Kidney tubule cell (primary cell): ENCODE measurements at regions not wholly inside any gene's neighbourhood (a gene's known extent, or its start where the extent isn't known, plus 50 kb on each side); places are given as distances from the start of the nearest gene placed in this dataset.
A peak's percentile ranks its signal among the peaks of the same experiment; 100 is the strongest.
"Not testable (repeated sequence)": the region's sequence is repeated elsewhere in the genome, so short reads cannot be mapped to it uniquely, and the experiment has no call there.

Experiments
- DNase-seq: peaks from one replicate; pipeline ENCODE4 v3.0.0-alpha.2; 2018; ENCODE audit warnings: low spot score

DNA sequence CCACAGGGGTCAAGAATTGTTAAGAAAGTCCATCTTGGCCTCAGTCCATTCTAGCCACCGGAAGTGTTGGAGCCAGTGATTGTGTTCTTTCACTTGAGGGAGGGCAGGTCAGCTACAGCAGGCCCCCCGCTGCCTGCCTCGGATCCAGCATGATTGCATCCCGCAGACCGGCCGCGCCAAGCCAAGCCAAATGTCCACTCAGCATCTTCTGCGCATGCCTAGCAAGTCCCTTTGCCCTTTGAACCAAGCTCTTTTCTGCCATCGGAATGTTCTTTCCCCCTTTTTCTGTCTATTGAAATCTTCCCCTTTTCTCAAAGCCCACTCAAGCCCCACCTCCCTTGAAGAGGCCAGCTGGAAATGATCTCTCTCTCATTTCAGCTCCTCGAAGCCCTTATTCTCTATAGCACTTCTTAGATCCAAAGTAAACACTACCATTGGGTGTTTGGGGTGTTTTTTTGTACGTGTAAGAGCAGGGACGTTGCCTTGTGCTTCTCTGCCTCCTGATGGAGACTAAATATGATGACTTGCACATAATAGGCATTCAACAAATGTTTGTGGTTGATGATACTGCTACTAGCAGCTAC, 147.8 kb upstream of the BCOR start:
- DNase-seq, result no peak

DNA sequence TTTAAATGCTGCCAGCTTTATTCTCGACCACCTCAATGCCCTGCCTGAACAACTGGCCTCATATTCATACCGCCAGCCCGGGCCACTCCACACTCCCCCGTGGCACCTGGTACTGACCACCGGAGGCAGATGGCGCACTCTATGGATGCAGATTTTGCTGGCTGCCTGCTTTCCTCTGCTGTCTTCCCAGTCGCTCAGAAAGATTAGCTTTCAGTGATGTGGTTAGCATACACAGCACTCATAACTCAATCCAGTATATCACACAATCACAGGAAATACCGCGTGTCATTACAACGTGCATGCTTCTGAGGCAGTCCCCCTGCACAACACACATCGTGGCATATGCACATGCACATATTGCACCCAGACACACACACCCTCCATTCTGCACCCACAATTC, 147.2 kb upstream of the BCOR start:
- DNase-seq, result no peak

DNA sequence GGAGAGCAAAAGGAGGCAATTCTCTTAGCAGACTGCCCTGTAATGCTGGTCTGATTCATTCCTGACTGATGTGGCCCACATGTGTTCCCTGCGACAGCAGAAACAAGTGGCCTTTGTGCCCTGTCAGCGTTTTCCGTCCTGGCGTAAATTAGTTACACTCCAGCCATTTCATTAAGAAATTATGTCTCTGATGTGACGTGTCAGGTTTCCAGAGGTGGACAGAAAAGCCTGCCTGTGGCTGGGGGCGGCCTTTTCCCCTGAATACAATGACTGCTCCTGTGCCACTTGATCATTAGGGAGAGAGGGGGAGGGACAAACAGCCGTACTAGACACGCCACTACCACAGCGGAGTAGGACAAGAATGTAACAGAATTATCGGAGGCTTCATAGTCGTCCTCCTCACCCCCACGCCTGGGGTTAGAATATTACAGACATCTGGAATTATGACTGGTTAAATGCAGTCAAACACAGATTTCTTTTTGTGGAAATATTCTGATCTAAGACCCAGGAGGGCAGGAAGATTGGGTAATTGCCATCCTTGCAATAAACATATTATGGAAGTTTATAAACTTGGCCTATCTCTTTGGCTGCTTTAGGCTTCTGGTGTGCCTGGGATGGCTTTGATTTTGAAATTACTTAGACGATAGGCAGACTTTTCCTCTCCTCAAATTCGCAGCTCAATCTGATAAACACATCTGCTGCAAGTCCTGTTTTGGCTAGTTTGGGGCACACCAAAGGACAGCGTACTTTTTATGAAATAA, 146.2 kb upstream of the BCOR start:
- no peak for DNase-seq

DNA sequence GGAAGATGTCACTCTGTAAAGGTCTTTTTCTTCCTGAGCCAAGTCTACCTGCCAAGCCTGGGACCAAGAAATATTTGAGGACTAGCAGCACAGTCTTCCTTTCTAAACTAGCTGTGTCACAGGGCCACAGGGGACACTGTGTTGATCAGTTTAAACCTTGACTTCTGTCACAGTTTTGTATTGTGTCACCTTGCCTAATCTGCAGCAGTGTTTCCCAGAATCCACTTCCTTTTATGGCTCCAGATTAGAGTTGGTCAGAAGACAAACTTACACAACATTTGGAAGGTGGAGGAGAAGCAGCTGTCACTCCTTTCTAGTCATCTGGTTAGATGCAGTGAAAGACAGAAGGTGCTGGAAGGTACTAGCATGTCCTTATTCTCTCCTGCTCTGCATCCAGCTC, 143.1 kb upstream of the BCOR start:
- no peak for DNase-seq

DNA sequence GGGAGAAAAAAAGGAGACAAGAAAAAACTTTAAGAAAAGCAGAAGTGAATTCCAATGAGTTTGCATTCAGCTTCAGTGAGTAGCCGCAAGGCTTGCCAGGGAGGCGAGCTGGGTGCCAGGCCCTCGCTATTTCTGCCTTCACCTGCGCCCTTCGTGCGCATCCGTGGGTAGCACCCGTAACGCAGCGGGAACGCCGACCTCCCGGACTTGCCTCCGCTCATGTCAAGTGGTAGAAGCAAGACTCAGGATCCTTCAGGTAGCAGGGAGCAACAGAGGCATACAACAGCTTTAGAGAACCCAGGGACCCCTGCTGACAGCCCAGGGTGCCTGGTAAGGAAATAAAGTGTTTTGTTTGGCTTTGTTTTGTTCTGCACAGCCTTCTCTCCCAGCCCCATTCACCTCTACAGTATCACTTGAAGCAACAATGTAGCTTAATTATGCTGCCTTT, 140.0 kb upstream of the BCOR start:
- no peak for DNase-seq

DNA sequence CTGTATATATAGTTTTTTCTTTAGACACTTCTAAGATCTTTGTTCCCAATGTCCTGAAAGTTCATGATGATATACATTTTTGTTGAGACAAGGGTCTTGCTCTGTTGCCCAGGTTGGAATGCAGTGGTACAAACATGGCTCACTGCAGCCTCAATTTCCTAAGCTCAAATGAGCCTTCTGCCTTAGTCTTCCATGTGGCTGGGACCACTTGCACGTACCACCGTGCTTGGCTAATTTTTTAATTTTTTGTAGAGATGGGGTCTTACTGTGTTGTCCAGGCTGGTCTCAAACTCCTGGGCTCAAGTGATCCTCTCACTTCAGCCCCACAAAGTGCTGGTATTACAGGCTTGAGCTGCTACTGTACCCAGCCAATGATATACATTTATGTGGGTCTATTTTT, 132.9 kb upstream of the BCOR start:
- no peak for DNase-seq

DNA sequence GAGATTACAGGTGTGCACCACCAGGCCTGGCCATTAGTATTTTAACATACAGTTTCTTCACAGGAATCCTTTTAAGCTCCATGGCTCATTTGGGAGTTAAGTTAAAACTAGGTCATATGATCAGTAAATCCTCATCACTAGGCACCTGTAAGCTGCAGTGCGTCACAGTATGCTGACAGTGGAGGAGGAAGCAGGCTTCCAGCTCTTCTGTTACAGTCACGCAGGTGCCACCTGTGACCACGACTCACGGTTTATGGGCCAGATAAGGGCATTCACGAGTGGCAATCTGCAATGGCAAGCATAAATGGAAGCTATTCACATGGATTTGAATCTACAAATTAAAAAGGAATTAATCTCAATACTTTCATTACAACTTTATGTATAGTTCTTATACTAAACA, 129.4 kb upstream of the BCOR start:
- DNase-seq, result no peak

DNA sequence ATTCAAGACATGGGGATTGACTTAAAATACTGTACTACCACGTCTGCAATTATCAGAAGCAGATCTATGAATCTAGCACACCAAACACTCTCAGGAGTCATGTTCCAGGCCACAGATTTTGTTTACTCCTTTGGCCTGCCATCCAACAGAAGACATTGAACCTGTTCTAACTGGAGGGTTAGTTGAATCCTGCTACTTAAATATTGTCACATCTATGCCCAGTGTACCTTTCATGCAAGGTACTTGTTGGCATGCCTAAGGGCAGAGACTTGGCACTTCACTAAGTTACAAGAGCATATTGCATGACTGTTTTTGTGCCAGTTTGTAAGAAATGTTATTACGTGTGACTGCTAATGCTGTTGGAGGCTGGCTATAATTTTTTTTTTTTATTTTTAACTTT, 126.9 kb upstream of the BCOR start:
- no peak for DNase-seq

DNA sequence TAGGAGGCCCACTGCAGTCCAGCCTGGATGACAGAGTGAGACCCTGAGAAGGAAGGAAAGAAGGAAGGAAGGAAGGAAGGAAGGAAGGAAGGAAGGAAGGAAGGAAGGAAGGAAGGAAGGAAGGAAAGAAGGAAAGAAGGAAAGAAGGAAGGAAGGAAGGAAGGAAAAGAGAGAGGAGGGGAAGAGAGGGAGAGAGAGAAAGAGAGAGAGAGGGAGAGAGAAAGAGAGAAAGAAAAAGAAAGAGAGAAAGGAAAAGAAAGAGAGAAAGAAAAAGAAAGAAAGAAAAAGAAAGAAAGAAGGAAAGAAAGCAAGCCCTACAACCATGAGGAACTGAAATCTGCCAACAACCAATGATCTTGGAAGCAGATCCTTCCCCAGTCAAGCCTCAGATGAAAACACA, 124.9 kb upstream of the BCOR start:
- DNase-seq, result not testable (repeated sequence)

DNA sequence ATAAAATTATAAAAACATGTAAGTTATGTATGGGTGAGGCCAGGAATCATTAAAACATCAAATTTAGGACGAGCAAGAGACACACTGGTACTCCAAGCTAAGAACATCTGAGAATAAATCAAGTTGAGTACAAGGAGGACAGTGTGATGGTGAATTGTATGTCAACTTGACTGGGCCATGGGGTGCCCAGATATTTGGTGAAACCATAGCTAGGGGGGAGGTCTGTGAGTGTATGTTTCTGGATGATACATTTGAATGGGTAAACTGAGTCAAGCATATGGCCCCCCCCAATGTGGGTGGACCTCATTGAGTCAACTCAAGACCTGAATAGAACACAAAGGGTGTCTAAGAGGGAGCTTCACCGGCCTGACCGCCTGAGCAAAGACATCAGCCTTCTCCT, 115.3 kb upstream of the BCOR start:
- DNase-seq, result no peak

DNA sequence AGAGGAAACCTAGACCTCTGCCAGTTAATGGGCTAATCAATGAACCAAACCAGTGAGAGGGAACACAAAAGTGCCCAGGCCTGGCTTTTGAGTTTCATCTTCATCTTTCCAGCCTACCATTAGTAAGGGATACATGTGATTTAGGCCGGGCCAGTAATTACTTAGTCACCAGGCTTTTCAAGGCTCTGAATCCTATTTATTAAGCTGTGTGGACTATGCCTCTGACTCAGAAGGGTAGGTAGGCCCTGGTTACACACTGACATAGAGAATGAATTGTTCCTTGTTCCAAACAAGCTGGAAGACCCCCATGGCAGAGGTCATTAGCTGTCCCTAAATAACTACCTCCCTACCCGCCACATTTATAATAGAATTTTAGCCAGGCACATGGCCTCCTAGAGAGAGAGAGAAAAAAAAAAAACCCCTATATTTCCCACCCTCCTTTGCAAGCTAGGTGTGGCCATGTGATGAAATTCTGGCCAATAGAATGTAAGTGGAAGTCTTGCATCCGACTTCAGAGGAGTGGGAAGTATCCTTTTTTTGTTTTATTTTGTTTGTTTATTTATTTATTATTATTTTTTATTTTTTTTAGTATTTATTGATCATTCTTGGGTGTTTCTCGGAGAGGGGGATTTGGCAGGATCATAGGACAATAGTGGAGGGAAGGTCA, 112.3 kb upstream of the BCOR start:
- DNase-seq, result peak; percentile 72

DNA sequence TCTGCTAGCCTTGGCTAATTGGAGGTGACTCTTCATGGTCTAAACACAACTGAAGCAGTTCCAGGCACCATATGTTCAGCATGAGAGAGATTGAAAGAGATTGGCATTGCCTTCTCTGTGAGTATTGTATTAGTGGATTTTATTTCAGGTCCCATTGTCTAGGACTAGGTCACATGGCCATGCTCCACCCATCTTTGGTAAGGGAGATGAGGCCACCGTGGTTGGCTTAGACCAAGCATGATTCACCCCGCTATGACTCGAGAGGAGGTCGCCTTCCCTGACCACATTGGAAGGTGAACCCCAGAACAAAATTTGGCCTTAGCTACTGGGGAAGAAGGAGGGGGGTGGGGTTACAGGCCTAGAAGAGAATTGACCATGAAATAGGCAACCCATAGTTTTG, 109.9 kb upstream of the BCOR start:
- DNase-seq, result peak; percentile 59

DNA sequence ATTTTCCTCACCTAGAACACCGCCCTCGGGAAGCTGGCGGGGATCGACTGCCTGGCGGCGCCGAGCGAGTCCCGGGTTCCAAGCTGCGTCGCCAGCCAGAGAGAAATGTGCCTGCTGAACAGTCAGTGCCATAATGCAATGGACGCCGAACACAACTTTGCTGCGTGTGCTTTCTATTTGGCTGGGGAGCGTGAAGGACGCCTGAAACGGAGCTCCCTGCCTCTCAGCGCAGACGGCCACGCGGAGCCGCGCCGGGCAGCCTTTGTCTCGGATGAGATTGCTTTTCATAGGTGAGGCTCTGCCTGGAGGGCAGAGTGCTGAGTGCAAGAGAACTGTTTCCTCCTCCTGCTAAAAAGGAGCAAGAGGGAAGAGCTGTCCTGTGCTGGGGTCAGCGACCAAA, 107.7 kb upstream of the BCOR start:
- no peak for DNase-seq

DNA sequence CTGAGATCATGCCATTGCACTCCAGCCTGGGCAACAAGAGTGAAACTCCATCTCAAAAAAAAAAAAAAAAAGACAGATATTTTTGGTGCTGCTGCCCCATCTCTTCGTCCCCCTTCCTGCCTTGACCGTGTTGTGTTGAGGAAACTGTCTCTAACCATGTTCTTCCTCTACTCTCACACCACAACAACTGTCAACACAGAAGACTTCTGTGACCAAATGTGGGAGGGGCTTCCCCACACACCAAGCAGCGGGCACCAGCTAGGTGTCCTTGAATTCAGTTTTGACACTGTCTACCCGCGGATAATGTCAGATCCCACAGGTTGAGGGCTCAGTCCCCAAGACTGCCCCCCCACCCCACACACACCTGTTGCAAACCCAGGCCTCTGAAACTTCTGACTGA, 104.7 kb upstream of the BCOR start:
- DNase-seq, result no peak

DNA sequence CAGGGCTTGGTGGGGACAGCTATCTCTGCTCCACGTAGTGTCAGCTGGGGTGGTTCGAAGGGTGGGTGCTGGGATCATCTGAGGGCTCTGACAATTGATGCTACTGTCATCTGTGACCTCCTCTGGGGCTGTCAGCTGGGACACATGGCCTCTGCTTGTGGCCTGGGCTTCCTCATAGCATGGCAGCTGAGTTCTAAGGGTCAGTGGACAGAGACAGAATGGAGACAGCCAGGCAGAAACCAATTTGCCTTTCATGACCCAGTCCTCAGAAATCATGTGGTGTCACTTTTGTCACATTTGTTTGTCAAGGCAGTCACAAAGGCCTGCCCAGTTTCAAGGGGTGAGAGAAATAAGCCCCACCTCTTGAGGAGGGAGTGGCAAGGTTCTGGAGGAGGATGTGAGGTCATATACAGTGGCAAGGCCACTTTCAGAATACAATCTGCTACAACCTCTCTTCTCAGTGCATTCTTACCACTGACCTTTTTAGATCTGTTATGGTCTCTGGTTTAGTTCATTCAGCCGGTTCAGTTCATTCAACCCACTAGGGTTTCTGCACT, 103.6 kb upstream of the BCOR start:
- no peak for DNase-seq

DNA sequence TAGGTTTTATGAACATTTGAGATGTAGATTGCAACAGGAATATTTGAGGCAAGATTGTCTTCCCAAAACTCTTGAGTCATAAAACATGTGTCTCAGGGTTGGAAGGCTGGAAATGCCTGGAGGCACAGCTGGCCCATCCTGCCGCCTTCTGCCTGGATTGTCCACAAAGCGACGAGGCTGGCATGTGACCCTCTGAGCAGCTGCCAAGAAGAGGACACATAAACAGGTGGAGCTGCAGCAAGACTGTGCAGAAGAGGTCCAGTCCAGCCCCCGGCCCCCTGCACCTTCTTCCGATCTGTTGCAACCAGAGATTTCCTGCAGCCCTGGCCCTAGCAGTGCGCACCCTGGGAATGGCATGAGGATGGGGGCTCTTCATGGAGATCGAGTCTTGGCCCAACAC, 101.9 kb upstream of the BCOR start:
- no peak for DNase-seq

DNA sequence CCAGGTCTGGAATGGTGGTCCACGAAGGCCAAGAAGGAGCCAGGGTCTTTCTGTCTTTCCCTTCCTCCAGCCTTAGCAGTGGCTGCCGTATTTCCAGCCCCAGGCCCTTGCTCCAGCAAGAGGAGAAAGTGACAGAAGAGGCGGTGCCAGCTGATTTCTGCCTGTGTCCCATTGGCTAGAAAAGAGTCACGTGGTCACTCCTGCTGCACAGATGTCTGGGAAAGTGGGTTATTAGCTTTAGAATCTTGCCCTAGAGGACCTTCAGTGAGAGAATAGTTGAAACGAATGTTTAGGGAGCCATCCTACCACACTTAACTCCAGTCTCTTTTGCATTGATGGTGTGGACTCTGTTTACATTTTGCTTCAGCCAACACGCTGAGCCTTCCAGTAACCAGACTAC, 99.3 kb upstream of the BCOR start:
- no peak for DNase-seq

DNA sequence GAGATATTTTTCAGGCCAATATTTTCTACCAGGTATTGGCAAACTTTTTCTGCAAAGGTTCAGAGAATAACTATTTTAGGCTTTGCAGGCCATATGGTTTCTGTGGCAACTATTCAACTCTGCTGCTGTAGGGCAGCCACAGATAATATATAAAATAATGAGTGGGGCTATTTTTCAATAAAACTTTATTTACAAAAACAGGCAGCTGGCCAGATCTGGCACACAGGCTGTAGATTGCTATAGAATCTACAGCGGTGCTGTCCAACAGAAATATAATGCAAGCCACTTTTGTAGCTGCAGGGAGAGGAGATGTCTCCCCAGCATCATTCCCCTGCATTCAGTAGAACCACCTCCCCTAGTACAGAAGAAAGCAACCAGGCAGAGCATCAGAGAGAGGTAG, 97.6 kb upstream of the BCOR start:
- no peak for DNase-seq

DNA sequence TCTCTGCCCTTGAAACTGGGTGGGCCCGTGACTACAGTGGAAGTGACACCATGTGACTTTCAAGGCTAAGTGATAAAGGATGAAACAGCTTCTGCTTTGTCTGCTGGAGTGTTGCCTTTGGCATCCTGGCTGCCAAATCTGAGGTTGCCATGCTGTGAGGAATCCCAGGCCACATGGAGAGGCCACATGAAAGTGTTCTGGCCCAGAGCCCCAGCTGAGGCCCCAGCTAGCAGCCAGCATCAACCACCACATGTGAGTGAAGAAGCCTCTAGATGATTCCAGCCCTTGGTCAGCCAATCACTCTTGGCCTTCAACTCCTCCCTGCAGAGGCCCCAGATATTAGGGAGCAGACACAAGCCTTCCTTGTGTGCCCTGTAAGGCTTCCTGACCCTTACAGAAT, 94.4 kb upstream of the BCOR start:
- no peak for DNase-seq

DNA sequence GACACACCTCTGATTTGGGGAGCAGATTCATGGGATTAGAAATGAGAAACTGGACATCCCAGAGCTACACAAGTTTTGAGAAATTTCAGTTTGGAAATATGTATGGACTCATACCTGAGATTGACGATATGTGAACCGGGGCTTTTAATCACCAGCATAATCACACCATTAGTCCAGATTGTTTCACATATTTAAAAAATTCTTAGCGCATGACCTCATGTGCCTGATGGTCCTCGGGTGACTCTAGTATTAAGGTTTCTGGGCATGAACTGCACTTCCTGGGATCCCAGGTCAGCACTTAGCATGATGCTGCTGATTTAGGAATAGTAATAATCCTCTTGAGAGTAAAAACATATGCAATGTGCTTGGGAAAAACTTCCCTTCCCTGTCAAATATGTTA, 91.9 kb upstream of the BCOR start:
- DNase-seq, result peak; percentile 42

DNA sequence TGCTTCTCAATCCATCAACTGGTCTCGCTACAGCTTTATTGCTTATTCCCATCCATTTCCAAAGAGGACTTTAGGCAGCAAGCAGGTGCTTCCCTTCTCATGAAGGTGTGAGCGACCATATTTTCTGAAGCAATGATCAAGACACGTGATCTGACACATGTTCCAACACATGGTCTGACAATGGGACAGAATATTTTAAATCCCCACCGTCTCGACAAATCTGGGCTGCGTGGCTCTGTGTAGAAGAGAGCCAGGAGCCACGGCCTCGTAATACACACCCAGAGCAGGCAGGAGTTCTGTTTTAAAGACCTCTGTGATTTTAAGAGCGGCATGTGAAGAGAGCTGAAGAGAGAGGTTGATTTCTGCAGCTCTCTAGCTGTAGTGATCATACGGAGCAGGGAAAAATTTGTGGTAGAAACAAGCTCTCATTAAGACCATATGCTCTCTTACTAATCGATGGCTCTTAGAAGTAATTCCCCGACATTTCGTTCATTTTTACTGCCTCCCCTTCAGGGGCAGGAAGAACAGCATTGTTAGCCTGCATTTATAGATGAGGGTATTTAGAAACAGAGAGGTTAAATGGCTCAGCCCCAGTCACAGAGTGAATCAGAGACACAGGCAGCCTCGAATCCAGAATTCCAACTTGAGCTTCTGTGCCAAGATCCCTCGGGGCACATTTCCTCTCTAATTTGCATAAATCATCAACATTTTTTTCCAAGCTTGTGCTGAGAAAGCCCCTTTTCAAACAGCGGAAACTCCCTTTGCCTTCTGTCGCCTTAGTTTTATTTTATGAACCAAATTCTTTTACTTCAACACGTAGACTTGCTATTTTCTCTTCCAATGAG, 91.0 kb upstream of the BCOR start:
- peak; percentile 70 for DNase-seq

DNA sequence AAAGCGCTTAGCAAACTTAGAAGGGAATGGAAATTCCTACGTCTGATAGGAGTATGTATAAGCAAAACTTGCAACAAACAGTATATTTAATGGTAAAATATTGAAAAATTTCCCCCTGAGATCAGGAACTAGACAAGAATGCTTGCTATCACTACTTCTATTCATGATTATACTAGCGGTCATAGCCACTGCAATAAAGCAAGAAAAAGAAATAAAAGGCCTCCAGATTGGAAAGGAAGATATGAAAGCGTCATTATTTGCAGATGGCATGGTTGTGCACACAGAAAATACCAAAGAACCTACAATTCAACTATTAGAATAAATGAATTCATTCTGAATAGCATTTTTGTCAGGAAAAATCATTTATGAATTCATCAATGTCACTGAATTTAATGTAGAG, 87.2 kb upstream of the BCOR start:
- no peak for DNase-seq
